ENCODE measurements at regions not wholly inside any gene's neighbourhood (a gene's known extent, or its start where the extent isn't known, plus 50 kb on each side); places are given as distances from the start of the nearest gene placed in this dataset.

GRCh38 chr15:61653110-61653509, 407.1 kb downstream of the VPS13C start:
- H3K4me3 Mint-ChIP-seq (ENCODE audit: low read depth, unreplicated experiment), result no peak overlapping the region
- no peaks in the 10 kb centered on the region for H3K9me3 Mint-ChIP-seq (ENCODE audit: low read depth, unreplicated experiment)
- DNase-seq, result no peak
- no peak overlapping the region for H3K27ac Mint-ChIP-seq (ENCODE audit: unreplicated experiment)
- peaks cover 47% of the 10 kb centered on the region for H3K27me3 Mint-ChIP-seq (ENCODE audit: unreplicated experiment)
- TF ChIP-seq CTCF (IDR thresholded peaks at IDR 0.05; ENCODE audit: unreplicated experiment), result no peak
- BruUV-seq (replicated peaks), result no TSS peak
- CTCF ChIA-PET, result no interaction called here
- intact Hi-C loops (cut with micrococcal nuclease; ENCODE audit: unreplicated experiment), result no loop called here
- H3K36me3 Mint-ChIP-seq (ENCODE audit: insufficient read depth, unreplicated experiment), result no peaks in the 10 kb centered on the region
- H3K4me1 Mint-ChIP-seq (ENCODE audit: low read depth, unreplicated experiment), result no peaks in the 10 kb centered on the region

DNA sequence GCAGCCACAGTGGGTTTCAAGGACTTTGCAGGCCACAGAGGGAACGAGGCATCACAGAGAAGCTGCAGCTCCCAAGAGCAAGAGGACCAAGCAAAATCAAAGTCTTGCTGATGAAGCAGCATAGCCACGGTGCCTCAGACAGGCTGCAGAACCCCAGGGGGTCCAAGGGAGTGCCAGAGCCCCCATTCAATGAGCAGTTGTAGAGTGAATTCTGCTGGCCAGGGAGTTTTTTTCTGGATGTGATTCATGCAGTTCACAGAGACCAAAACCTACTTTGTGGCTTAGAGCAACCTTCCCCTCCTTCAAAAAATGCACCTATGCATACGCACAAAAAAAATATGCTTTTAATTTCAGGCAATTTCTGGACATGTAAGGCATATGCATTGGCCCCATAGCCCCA, 409.0 kb downstream of the VPS13C start:
- Mint-ChIP-seq H3K27ac (ENCODE audit: unreplicated experiment) (no peak overlapping the region), H3K4me3 (ENCODE audit: low read depth, unreplicated experiment) (no peak overlapping the region), H3K27me3 (ENCODE audit: unreplicated experiment) (peaks cover 43% of the 10 kb centered on the region), H3K36me3 (ENCODE audit: insufficient read depth, unreplicated experiment) (no peaks in the 10 kb centered on the region), H3K4me1 (ENCODE audit: low read depth, unreplicated experiment) (no peaks in the 10 kb centered on the region), H3K9me3 (ENCODE audit: low read depth, unreplicated experiment) (no peaks in the 10 kb centered on the region)
- TF ChIP-seq CTCF (IDR thresholded peaks at IDR 0.05; ENCODE audit: unreplicated experiment), result no peak
- BruUV-seq (replicated peaks), result no TSS peak
- no peak for DNase-seq
- CTCF ChIA-PET, result interaction anchor here (0.7 kb wide), 1 partner anchor 177 kb away, joined by 3 read pairs; no protein-coding TSS in a partner anchor
- intact Hi-C loops (cut with micrococcal nuclease; ENCODE audit: unreplicated experiment), result no loop called here

DNA sequence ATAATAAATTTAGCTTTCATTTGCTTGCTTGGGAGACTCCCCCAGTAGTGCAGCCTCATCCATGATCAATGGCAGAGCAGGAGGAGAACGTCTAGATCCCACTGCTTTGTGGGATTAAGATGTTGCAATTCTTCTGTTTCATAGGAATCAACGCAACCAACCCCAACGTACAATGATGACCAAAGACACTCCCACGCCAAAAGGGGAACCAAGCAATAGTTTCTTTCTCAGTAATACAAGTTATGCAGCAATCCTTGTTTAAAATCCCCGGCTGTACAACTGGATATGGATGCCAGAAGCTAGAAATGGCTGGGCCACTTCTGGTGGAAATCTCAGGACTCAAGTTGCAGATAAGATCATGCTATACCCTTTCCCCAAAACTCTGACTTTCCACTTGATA, 411.2 kb downstream of the VPS13C start:
- intact Hi-C loops (cut with micrococcal nuclease; ENCODE audit: unreplicated experiment), result no loop called here
- Mint-ChIP-seq H3K4me3 (ENCODE audit: low read depth, unreplicated experiment) (no peak overlapping the region), H3K9me3 (ENCODE audit: low read depth, unreplicated experiment) (no peaks in the 10 kb centered on the region), H3K27ac (ENCODE audit: unreplicated experiment) (no peak overlapping the region), H3K36me3 (ENCODE audit: insufficient read depth, unreplicated experiment) (no peaks in the 10 kb centered on the region), H3K4me1 (ENCODE audit: low read depth, unreplicated experiment) (no peaks in the 10 kb centered on the region), H3K27me3 (ENCODE audit: unreplicated experiment) (peaks cover 65% of the 10 kb centered on the region)
- no TSS peak for BruUV-seq (replicated peaks)
- no peak for TF ChIP-seq CTCF (IDR thresholded peaks at IDR 0.05; ENCODE audit: unreplicated experiment)
- CTCF ChIA-PET, result no interaction called here
- no peak for DNase-seq

GRCh38 chr15:61644550-61644949, 415.4 kb upstream of the RORA start:
- CTCF ChIA-PET, result no interaction called here
- peaks cover 92% of the 10 kb centered on the region for H3K27me3 Mint-ChIP-seq (ENCODE audit: unreplicated experiment)

More at GRCh38 chr15:61644550-61644949, 415.4 kb upstream of the RORA start:
- no peak for TF ChIP-seq CTCF (IDR thresholded peaks at IDR 0.05; ENCODE audit: unreplicated experiment)
- no peak for DNase-seq
- Mint-ChIP-seq H3K4me3 (ENCODE audit: low read depth, unreplicated experiment) (no peak overlapping the region), H3K4me1 (ENCODE audit: low read depth, unreplicated experiment) (no peaks in the 10 kb centered on the region), H3K9me3 (ENCODE audit: low read depth, unreplicated experiment) (no peaks in the 10 kb centered on the region), H3K27ac (ENCODE audit: unreplicated experiment) (no peak overlapping the region), H3K36me3 (ENCODE audit: insufficient read depth, unreplicated experiment) (no peaks in the 10 kb centered on the region)
- BruUV-seq (replicated peaks), result no TSS peak
- intact Hi-C loops (cut with micrococcal nuclease; ENCODE audit: unreplicated experiment), result no loop called here

Measured in Calu3 (cell line).